HG03439 (cell line): ENCODE measurements at regions not wholly inside any gene's neighbourhood (a gene's known extent, or its start where the extent isn't known, plus 50 kb on each side); places are given as distances from the start of the nearest gene placed in this dataset.

Experiments used
- ATAC-seq: cut with Tn5 transposase; IDR thresholded peaks from one replicate; pipeline ENCODE4 v1.9.1; 2021; ENCODE audit warnings: mild to moderate bottlenecking, moderate library complexity; ENCODE audit not compliant: unreplicated experiment

GRCh38 chr16:73298562-73298961 is 250.6 kb upstream of the ZFHX3 start:
- no peak for ATAC-seq

GRCh38 chr16:73290258-73290657 is 242.3 kb upstream of the ZFHX3 start:
- ATAC-seq: no peak

GRCh38 chr16:73289232-73289631 is 241.3 kb upstream of the ZFHX3 start:
- peak; percentile 86 for ATAC-seq

- no peak for ATAC-seq
Observed at GRCh38 chr16:73288520-73288919, 240.6 kb upstream of the ZFHX3 start.

- no peak for ATAC-seq
Observed at GRCh38 chr16:73287859-73288405, 240.0 kb upstream of the ZFHX3 start.

- ATAC-seq: no peak
Observed at GRCh38 chr16:73286346-73287267, 238.7 kb upstream of the ZFHX3 start.

- ATAC-seq: no peak
Observed at GRCh38 chr16:73285436-73286201, 237.7 kb upstream of the ZFHX3 start.

- ATAC-seq: no peak
Observed at GRCh38 chr16:73280388-73280787, 232.5 kb upstream of the ZFHX3 start.

GRCh38 chr16:73279451-73279850 is 231.5 kb upstream of the ZFHX3 start:
- no peak for ATAC-seq

GRCh38 chr16:73277071-73277470 is 229.1 kb upstream of the ZFHX3 start:
- no peak for ATAC-seq

- no peak for ATAC-seq
Observed at GRCh38 chr16:73275448-73275847, 227.5 kb upstream of the ZFHX3 start.

GRCh38 chr16:73275024-73275423 is 227.1 kb upstream of the ZFHX3 start:
- ATAC-seq: no peak

- ATAC-seq: no peak
Observed at GRCh38 chr16:73274140-73274539, 226.2 kb upstream of the ZFHX3 start.

- ATAC-seq: no peak
Observed at GRCh38 chr16:73268366-73268993, 220.6 kb upstream of the ZFHX3 start.

- no peak for ATAC-seq
Observed at GRCh38 chr16:73265935-73266334, 218.0 kb upstream of the ZFHX3 start.

- ATAC-seq: no peak
Observed at GRCh38 chr16:73265124-73265837, 217.4 kb upstream of the ZFHX3 start.

GRCh38 chr16:73262931-73263330 is 215.0 kb upstream of the ZFHX3 start:
- ATAC-seq: no peak

GRCh38 chr16:73255031-73255430 is 207.1 kb upstream of the ZFHX3 start:
- ATAC-seq: no peak

- no peak for ATAC-seq
Observed at GRCh38 chr16:73253922-73254480, 206.1 kb upstream of the ZFHX3 start.

- no peak for ATAC-seq
Observed at GRCh38 chr16:73252446-73252845, 204.5 kb upstream of the ZFHX3 start.
